ENCODE measurements at regions not wholly inside any gene's neighbourhood (a gene's known extent, or its start where the extent isn't known, plus 50 kb on each side); places are given as distances from the start of the nearest gene placed in this dataset.

DNA sequence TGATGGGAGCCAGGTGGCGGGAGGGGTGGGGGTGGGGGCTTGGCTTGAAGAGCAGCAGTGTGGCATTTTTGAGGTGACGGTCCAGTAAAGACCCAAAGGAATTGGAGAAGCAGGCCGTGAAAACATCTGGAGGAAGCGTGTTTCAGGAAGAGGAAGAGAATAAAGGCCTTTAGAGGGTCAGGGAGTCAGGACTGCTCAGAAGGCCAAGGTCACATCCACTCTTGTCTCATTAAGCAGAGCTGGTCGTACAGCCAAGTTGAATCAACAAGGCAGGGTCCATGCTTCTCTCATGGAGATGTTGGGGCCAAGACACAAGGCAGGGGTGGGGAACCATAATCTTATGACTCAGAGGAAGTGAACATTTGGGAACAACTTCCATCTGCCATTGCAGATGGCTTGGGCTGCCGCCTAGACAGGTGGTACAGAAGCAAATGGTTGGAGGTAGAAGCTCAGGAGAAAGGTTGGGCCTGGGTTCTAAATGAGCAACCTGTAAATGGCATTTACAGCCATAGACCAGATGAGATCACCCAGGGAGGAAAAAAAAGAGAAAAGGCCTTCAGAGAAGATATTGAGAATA, 179.6 kb downstream of the TTLL2 start (continued):
- TF ChIP-seq, protein P1, sequence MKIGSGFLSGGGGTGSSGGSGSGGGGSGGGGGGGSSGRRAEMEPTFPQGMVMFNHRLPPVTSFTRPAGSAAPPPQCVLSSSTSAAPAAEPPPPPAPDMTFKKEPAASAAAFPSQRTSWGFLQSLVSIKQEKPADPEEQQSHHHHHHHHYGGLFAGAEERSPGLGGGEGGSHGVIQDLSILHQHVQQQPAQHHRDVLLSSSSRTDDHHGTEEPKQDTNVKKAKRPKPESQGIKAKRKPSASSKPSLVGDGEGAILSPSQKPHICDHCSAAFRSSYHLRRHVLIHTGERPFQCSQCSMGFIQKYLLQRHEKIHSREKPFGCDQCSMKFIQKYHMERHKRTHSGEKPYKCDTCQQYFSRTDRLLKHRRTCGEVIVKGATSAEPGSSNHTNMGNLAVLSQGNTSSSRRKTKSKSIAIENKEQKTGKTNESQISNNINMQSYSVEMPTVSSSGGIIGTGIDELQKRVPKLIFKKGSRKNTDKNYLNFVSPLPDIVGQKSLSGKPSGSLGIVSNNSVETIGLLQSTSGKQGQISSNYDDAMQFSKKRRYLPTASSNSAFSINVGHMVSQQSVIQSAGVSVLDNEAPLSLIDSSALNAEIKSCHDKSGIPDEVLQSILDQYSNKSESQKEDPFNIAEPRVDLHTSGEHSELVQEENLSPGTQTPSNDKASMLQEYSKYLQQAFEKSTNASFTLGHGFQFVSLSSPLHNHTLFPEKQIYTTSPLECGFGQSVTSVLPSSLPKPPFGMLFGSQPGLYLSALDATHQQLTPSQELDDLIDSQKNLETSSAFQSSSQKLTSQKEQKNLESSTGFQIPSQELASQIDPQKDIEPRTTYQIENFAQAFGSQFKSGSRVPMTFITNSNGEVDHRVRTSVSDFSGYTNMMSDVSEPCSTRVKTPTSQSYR (CRISPR knock-in tag; IDR thresholded peaks at IDR 0.05; ENCODE audit: borderline replicate concordance) = no peak
- no peak for TF ChIP-seq ETV6 (CRISPR knock-in tag; conservative IDR thresholded peaks at IDR 0.05)
- no peak; the same call in 1 of the 2 replicates for TF ChIP-seq ZSCAN25 (CRISPR knock-in tag; IDR thresholded peaks at IDR 0.05)
- no peak for TF ChIP-seq MIER3 (CRISPR knock-in tag; IDR thresholded peaks at IDR 0.05; ENCODE audit: borderline replicate concordance)
- TF ChIP-seq NR2F2 (IDR thresholded peaks at IDR 0.05; ENCODE audit: borderline replicate concordance, low read depth) = 0 out of 2 replicates have a peak, but pooled peaks have one; percentile 14
- TF ChIP-seq SNAPC2 (CRISPR knock-in tag; IDR thresholded peaks at IDR 0.05) = no peak
- TF ChIP-seq LBX2 (CRISPR knock-in tag; IDR thresholded peaks at IDR 0.05; ENCODE audit: borderline replicate concordance) = no peak
- TF ChIP-seq SKIL (CRISPR knock-in tag; IDR thresholded peaks at IDR 0.05; ENCODE audit: borderline replicate concordance) = no peak
- no peak for TF ChIP-seq TRIM22 (IDR thresholded peaks at IDR 0.05)
- no peak for TF ChIP-seq FOSL1 (CRISPR knock-in tag; IDR thresholded peaks at IDR 0.05; ENCODE audit: borderline replicate concordance)
- no peak for TF ChIP-seq RBFOX2 (IDR thresholded peaks at IDR 0.05; ENCODE audit: low read depth, low read length)
- TF ChIP-seq RARA (CRISPR knock-in tag; IDR thresholded peaks at IDR 0.05) = peak; percentile 80
- TF ChIP-seq SALL1 (CRISPR knock-in tag; IDR thresholded peaks at IDR 0.05) = no peak
- no peak for TF ChIP-seq GABPA (IDR thresholded peaks at IDR 0.05; ENCODE audit: low read depth, low read length)
- no peak for TF ChIP-seq GABPA (CRISPR knock-in tag; IDR thresholded peaks at IDR 0.05; ENCODE audit: low read depth)
- no peak for TF ChIP-seq HOXA9 (CRISPR knock-in tag; IDR thresholded peaks at IDR 0.05; ENCODE audit: borderline replicate concordance)
- TF ChIP-seq ZNF20 (CRISPR knock-in tag; IDR thresholded peaks at IDR 0.05) = no peak
- TF ChIP-seq, protein P2, sequence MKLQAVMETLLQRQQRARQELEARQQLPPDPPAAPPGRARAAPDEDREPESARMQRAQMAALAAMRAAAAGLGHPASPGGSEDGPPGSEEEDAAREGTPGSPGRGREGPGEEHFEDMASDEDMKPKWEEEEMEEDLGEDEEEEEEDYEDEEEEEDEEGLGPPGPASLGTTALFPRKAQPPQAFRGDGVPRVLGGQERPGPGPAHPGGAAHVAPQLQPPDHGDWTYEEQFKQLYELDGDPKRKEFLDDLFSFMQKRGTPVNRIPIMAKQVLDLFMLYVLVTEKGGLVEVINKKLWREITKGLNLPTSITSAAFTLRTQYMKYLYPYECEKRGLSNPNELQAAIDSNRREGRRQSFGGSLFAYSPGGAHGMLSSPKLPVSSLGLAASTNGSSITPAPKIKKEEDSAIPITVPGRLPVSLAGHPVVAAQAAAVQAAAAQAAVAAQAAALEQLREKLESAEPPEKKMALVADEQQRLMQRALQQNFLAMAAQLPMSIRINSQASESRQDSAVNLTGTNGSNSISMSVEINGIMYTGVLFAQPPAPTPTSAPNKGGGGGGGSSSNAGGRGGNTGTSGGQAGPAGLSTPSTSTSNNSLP (IDR thresholded peaks at IDR 0.05; ENCODE audit: low read depth, low read length) = no peak
